Uterus (tissue), 2 donors: ENCODE measurements at regions not wholly inside any gene's neighbourhood (a gene's known extent, or its start where the extent isn't known, plus 50 kb on each side); places are given as distances from the start of the nearest gene placed in this dataset.

ENCODE experiments used
- POLR2A ChIP-seq, 2 donors: fragments of 450-650 bp; IDR thresholded peaks; one replicate each; pipeline ENCODE4 v1.6.1; 2016; ENCODE audit warnings: antibody characterized with exemption in 2 of 2, mild to moderate bottlenecking in 1 of 2, moderate library complexity in 1 of 2
- TF ChIP-seq, protein P1 (sequence below), 4 experiments: fragments of 200-600 bp in 2 of 4; fragments of 450-650 bp in 2 of 4; sonication (generic) in 2 of 4; IDR thresholded peaks; one replicate each; pipeline ENCODE4 v1.5.1; 2016 to 2019; ENCODE audit warnings: antibody characterized with exemption in 4 of 4, mild to moderate bottlenecking in 2 of 4, moderate library complexity in 1 of 4

DNA sequence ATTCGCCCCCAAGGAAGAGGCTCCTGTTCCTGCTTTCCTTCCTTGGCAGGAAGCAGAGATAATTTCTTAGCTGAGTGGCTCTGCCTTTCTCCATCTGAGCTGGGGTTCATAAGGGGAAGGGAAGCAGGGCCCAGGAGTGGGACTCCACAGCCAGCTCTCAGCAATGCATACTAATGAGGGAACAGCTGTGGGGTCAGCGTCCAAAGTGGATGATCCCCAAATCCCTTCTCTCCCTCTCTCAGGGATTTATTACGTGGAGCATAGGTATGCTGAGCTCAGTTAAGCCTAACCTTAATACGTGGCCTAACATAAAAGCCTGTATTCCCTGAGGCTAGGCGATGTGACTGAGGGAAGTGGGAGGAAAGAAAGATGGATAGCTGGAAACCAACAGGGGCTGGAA lies 87.3 kb upstream of the CTTNBP2NL start:
- TF ChIP-seq, protein P1, sequence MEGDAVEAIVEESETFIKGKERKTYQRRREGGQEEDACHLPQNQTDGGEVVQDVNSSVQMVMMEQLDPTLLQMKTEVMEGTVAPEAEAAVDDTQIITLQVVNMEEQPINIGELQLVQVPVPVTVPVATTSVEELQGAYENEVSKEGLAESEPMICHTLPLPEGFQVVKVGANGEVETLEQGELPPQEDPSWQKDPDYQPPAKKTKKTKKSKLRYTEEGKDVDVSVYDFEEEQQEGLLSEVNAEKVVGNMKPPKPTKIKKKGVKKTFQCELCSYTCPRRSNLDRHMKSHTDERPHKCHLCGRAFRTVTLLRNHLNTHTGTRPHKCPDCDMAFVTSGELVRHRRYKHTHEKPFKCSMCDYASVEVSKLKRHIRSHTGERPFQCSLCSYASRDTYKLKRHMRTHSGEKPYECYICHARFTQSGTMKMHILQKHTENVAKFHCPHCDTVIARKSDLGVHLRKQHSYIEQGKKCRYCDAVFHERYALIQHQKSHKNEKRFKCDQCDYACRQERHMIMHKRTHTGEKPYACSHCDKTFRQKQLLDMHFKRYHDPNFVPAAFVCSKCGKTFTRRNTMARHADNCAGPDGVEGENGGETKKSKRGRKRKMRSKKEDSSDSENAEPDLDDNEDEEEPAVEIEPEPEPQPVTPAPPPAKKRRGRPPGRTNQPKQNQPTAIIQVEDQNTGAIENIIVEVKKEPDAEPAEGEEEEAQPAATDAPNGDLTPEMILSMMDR (IDR thresholded peaks at IDR 0.05) = no peak
- TF ChIP-seq POLR2A (IDR thresholded peaks at IDR 0.05) = no peak
